Body of pancreas (tissue), 4 donors: ENCODE measurements at regions not wholly inside any gene's neighbourhood (a gene's known extent, or its start where the extent isn't known, plus 50 kb on each side); places are given as distances from the start of the nearest gene placed in this dataset.

Experiments
- ATAC-seq: fragments of 150-250 bp; one replicate; pipeline ENCODE4 v1.9.1; 2016
- DNase-seq, 4 donors: peaks; one replicate each; pipeline ENCODE4 v3.0.0-alpha.2; 2019
- H3K27ac ChIP-seq, 4 donors: fragments of 200-600 bp; sonication (generic); 1 replicate in 3 of 4; 2 replicates in 1 of 4; pipeline versions ENCODE4 v1.5.1 to v1.6.1; 2016 to 2019; ENCODE audit warnings: mild to moderate bottlenecking in 1 of 4, mixed read lengths in 1 of 4, moderate library complexity in 1 of 4
- H3K27me3 ChIP-seq, 2 donors: fragments of 200-600 bp; sonication (generic); one replicate each; pipeline ENCODE4 v1.6.0; 2016; ENCODE audit warnings: mild to moderate bottlenecking in 1 of 2
- H3K36me3 ChIP-seq, 2 donors: fragments of 200-600 bp; sonication (generic); replicated peaks in 1 of 2; 2 replicates each; pipeline ENCODE4 v1.5.1; 2016; ENCODE audit warnings: low read depth in 2 of 2; ENCODE audit not compliant: insufficient read depth in 1 of 2
- H3K4me1 ChIP-seq: fragments of 200-600 bp; sonication (generic); one replicate; pipeline ENCODE4 v1.6.0; 2016
- H3K4me3 ChIP-seq, 2 donors: fragments of 200-600 bp; sonication (generic); 1 replicate in 1 of 2; 2 replicates in 1 of 2; pipeline ENCODE4 v1.5.1; 2016 to 2019
- H3K9me3 ChIP-seq, 3 donors: fragments of 200-600 bp; sonication (generic); 1 replicate in 2 of 3; 2 replicates in 1 of 3; pipeline ENCODE4 v1.5.1; 2016
- CTCF ChIP-seq, 7 experiments: fragments of 450-650 bp in 4 of 7; fragments of 200-600 bp in 3 of 7; sonication (generic) in 3 of 7; IDR thresholded peaks; one replicate each; pipeline ENCODE4 v1.5.1; 2016 to 2019; ENCODE audit warnings: antibody characterized with exemption in 7 of 7
- POLR2A ChIP-seq, 3 donors: fragments of 450-650 bp; IDR thresholded peaks; one replicate each; pipeline ENCODE4 v1.6.1; 2016; ENCODE audit warnings: antibody characterized with exemption in 3 of 3, mild to moderate bottlenecking in 2 of 3
- WGBS, 2 donors: methylation state at CpG; one replicate each; pipeline ENCODE4 v1.1.5; 2017; 5-methylcytosine and 5-hydroxymethylcytosine counted together
- intact Hi-C: fragments of 100-400 bp; cut with DNase I; formaldehyde crosslinking; loops from one replicate; pipeline ENCODE4 v1.15.1; 2023

GRCh38 chr4:104262678-104263077, 232.0 kb downstream of the CXXC4 start:
- Histone ChIP-seq H3K4me3 (no peak overlapping the region), H3K9me3 (no peaks in the 10 kb centered on the region), H3K27ac (no peak overlapping the region), H3K4me1 (no peaks in the 10 kb centered on the region), H3K36me3 (no peaks in the 10 kb centered on the region), H3K27me3 (no peaks in the 10 kb centered on the region)
- ATAC-seq (no peak), DNase-seq (no peak)
- 78 to 83% methylated on average over 2 of the region's 2 CpGs for WGBS, 2 donors
- intact Hi-C loops = no loop called here
- TF ChIP-seq POLR2A (IDR thresholded peaks at IDR 0.05) (no peak), CTCF (IDR thresholded peaks at IDR 0.05) (no peak)

- no peak overlapping the region for H3K4me3 ChIP-seq
- no peaks in the 10 kb centered on the region for H3K27me3 ChIP-seq
- DNase-seq = no peak
- intact Hi-C loops = no loop called here
- ATAC-seq = no peak
- TF ChIP-seq POLR2A (IDR thresholded peaks at IDR 0.05) = no peak
- TF ChIP-seq CTCF (IDR thresholded peaks at IDR 0.05) = no peak
- no peaks in the 10 kb centered on the region for H3K9me3 ChIP-seq
- H3K36me3 ChIP-seq = no peaks in the 10 kb centered on the region
- WGBS, 2 donors = 89% methylated on average over 1 of the region's 1 CpG; no CpG with 5 or more reads in 1 of the 2 donors
- H3K4me1 ChIP-seq = no peaks in the 10 kb centered on the region
- no peak overlapping the region for H3K27ac ChIP-seq
These were observed 246.0 kb downstream of the CXXC4 start for GRCh38 chr4:104248726-104249125.

- no peaks in the 10 kb centered on the region for H3K27me3 ChIP-seq
- H3K4me1 ChIP-seq = peaks cover 16% of the 10 kb centered on the region
- intact Hi-C loops = no loop called here
- 30 to 34% methylated on average over 4 of the region's 4 CpGs for WGBS, 2 donors
- no peaks in the 10 kb centered on the region for H3K9me3 ChIP-seq
- TF ChIP-seq POLR2A (IDR thresholded peaks at IDR 0.05) (no peak), CTCF (IDR thresholded peaks at IDR 0.05) (no peak)
- no peaks in the 10 kb centered on the region for H3K36me3 ChIP-seq
- no peak overlapping the region for H3K27ac ChIP-seq
- no peak overlapping the region for H3K4me3 ChIP-seq
- no peak for ATAC-seq
- no peak for DNase-seq
These were observed 258.7 kb downstream of the CXXC4 start for GRCh38 chr4:104235967-104236366.

GRCh38 chr4:104217526-104217925, 277.2 kb downstream of the CXXC4 start:
- intact Hi-C loops = no loop called here
- Histone ChIP-seq H3K27me3 (no peaks in the 10 kb centered on the region), H3K27ac (no peak overlapping the region), H3K4me3 (no peak overlapping the region), H3K36me3 (no peaks in the 10 kb centered on the region), H3K4me1 (no peaks in the 10 kb centered on the region), H3K9me3 (no peaks in the 10 kb centered on the region)
- DNase-seq = no peak
- 53 to 54% methylated on average over 1 of the region's 1 CpG for WGBS, 2 donors
- no peak for TF ChIP-seq CTCF (IDR thresholded peaks at IDR 0.05)
- no peak for TF ChIP-seq POLR2A (IDR thresholded peaks at IDR 0.05)
- no peak for ATAC-seq

GRCh38 chr4:104211657-104212056, 283.0 kb downstream of the CXXC4 start:
- no peaks in the 10 kb centered on the region for H3K9me3 ChIP-seq
- H3K36me3 ChIP-seq = no peaks in the 10 kb centered on the region
- no peak for TF ChIP-seq POLR2A (IDR thresholded peaks at IDR 0.05)
- TF ChIP-seq CTCF (IDR thresholded peaks at IDR 0.05) = no peak
- whole genome bisulfite sequencing, 2 donors = 19% methylated on average over 2 of the region's 2 CpGs
- ATAC-seq (no peak), DNase-seq (no peak)
- H3K4me1 ChIP-seq = no peaks in the 10 kb centered on the region
- intact Hi-C loops = no loop called here
- no peak overlapping the region for H3K27ac ChIP-seq
- H3K4me3 ChIP-seq = no peak overlapping the region
- no peaks in the 10 kb centered on the region for H3K27me3 ChIP-seq
